Kidney tubule cell (primary cell): ENCODE measurements at regions not wholly inside any gene's neighbourhood (a gene's known extent, or its start where the extent isn't known, plus 50 kb on each side); places are given as distances from the start of the nearest gene placed in this dataset.
"Not testable (repeated sequence)": the region's sequence is repeated elsewhere in the genome, so short reads cannot be mapped to it uniquely, and the experiment has no call there.

Experiments
- DNase-seq: peaks from one replicate; pipeline ENCODE4 v3.0.0-alpha.2; 2018; ENCODE audit warnings: low spot score

GRCh38 chr7:81433206-81433605, 336.6 kb downstream of the HGF start:
- no peak for DNase-seq

GRCh38 chr7:81430761-81431160, 339.1 kb downstream of the HGF start:
- DNase-seq: no peak

GRCh38 chr7:81430150-81430549, 339.7 kb downstream of the HGF start:
- DNase-seq: no peak

- no peak for DNase-seq
Observed at GRCh38 chr7:81427461-81427860, 342.4 kb downstream of the HGF start.

GRCh38 chr7:81420526-81421226, 349.2 kb downstream of the HGF start:
- no peak for DNase-seq

GRCh38 chr7:81419731-81420130, 350.1 kb downstream of the HGF start:
- DNase-seq: no peak

GRCh38 chr7:81416659-81417058, 353.2 kb downstream of the HGF start:
- DNase-seq: peak; percentile 17

GRCh38 chr7:81415181-81415580, 354.7 kb downstream of the HGF start:
- no peak for DNase-seq

GRCh38 chr7:81414411-81414810, 355.4 kb downstream of the HGF start:
- DNase-seq: no peak

GRCh38 chr7:81410471-81411117, 359.3 kb downstream of the HGF start:
- no peak for DNase-seq

GRCh38 chr7:81408728-81409127, 361.1 kb downstream of the HGF start:
- peak; percentile 9 for DNase-seq

GRCh38 chr7:81407094-81407493, 362.8 kb downstream of the HGF start:
- DNase-seq: no peak

GRCh38 chr7:81404669-81405068, 365.2 kb downstream of the HGF start:
- no peak for DNase-seq

GRCh38 chr7:81402227-81402626, 367.6 kb downstream of the HGF start:
- DNase-seq: no peak

GRCh38 chr7:81399471-81399870, 370.4 kb downstream of the HGF start:
- DNase-seq: no peak

- DNase-seq: no peak
Observed at GRCh38 chr7:81394029-81394428, 375.8 kb downstream of the HGF start.

GRCh38 chr7:81393018-81393417, 376.8 kb downstream of the HGF start:
- no peak for DNase-seq

GRCh38 chr7:81385370-81385769, 384.5 kb downstream of the HGF start:
- no peak for DNase-seq

- DNase-seq: no peak
Observed at GRCh38 chr7:81383846-81384245, 386.0 kb downstream of the HGF start.

GRCh38 chr7:81374641-81375040, 395.2 kb downstream of the HGF start:
- DNase-seq: not testable (repeated sequence)

GRCh38 chr7:81370822-81371221, 399.0 kb downstream of the HGF start:
- no peak for DNase-seq

- DNase-seq: no peak
Observed at GRCh38 chr7:81367326-81367931, 402.4 kb downstream of the HGF start.

GRCh38 chr7:81366546-81366945, 403.3 kb downstream of the HGF start:
- no peak for DNase-seq
